ENCODE measurements at regions not wholly inside any gene's neighbourhood (a gene's known extent, or its start where the extent isn't known, plus 50 kb on each side); places are given as distances from the start of the nearest gene placed in this dataset.

- no peak for DNase-seq (ENCODE audit: low read depth)
- TF ChIP-seq CTCF (IDR thresholded peaks at IDR 0.05; ENCODE audit: insufficient read depth, low read length) = no peak
These were observed 101.7 kb downstream of the DUSP6 start for GRCh38 chr12:89250636-89251035.

GRCh38 chr12:89250213-89250612 is 102.1 kb downstream of the DUSP6 start:
- TF ChIP-seq CTCF (IDR thresholded peaks at IDR 0.05; ENCODE audit: insufficient read depth, low read length) = no peak
- H3K4me3 ChIP-seq (ENCODE audit: low read depth, low read length) = no peak overlapping the region
- no peak for DNase-seq (ENCODE audit: low read depth)

More at GRCh38 chr12:89250636-89251035, 101.7 kb downstream of the DUSP6 start:
- no peak overlapping the region for H3K4me3 ChIP-seq (ENCODE audit: low read depth, low read length)

GRCh38 chr12:89247967-89248366 is 104.3 kb downstream of the DUSP6 start:
- H3K4me3 ChIP-seq (ENCODE audit: low read depth, low read length) = no peak overlapping the region
- peak; percentile 32 for DNase-seq (ENCODE audit: low read depth)
- no peak for TF ChIP-seq CTCF (IDR thresholded peaks at IDR 0.05; ENCODE audit: insufficient read depth, low read length)

- TF ChIP-seq CTCF (IDR thresholded peaks at IDR 0.05; ENCODE audit: insufficient read depth, low read length) = no peak
- no peak overlapping the region for H3K4me3 ChIP-seq (ENCODE audit: low read depth, low read length)
- no peak for DNase-seq (ENCODE audit: low read depth)
These were observed 104.8 kb downstream of the DUSP6 start for GRCh38 chr12:89247541-89247942.

GRCh38 chr12:89245090-89245489 is 107.2 kb downstream of the DUSP6 start:
- H3K4me3 ChIP-seq (ENCODE audit: low read depth, low read length) = no peak overlapping the region
- no peak for TF ChIP-seq CTCF (IDR thresholded peaks at IDR 0.05; ENCODE audit: insufficient read depth, low read length)
- DNase-seq (ENCODE audit: low read depth) = peak; percentile 22

- peak; percentile 75 for DNase-seq (ENCODE audit: low read depth)
- H3K4me3 ChIP-seq (ENCODE audit: low read depth, low read length) = no peak overlapping the region
- TF ChIP-seq CTCF (IDR thresholded peaks at IDR 0.05; ENCODE audit: insufficient read depth, low read length) = no peak
These were observed 107.8 kb downstream of the DUSP6 start for GRCh38 chr12:89244536-89244935.

GRCh38 chr12:89243771-89244170 is 108.5 kb downstream of the DUSP6 start:
- DNase-seq (ENCODE audit: low read depth) = no peak
- no peak overlapping the region for H3K4me3 ChIP-seq (ENCODE audit: low read depth, low read length)
- no peak for TF ChIP-seq CTCF (IDR thresholded peaks at IDR 0.05; ENCODE audit: insufficient read depth, low read length)
